ENCODE measurements at regions not wholly inside any gene's neighbourhood (a gene's known extent, or its start where the extent isn't known, plus 50 kb on each side); places are given as distances from the start of the nearest gene placed in this dataset.

- no peaks in the 10 kb centered on the region for H3K9me3 Mint-ChIP-seq
Measured at GRCh38 chr5:88967633-88968585, 84.9 kb upstream of the MEF2C start.

GRCh38 chr5:88964831-88965230 is 81.8 kb upstream of the MEF2C start:
- Mint-ChIP-seq H3K4me1 (ENCODE audit: low read depth) (no peaks in the 10 kb centered on the region), H3K27me3 (ENCODE audit: low read depth) (peaks cover 11% of the 10 kb centered on the region), H3K27ac (no peak overlapping the region), H3K36me3 (ENCODE audit: low read depth) (no peaks in the 10 kb centered on the region), H3K4me3 (ENCODE audit: low read depth) (no peak overlapping the region), H3K9me3 (no peaks in the 10 kb centered on the region)
- DNase-seq (ENCODE audit: low spot score), result no peak
- intact Hi-C loops (cut with micrococcal nuclease), result no loop called here

More at GRCh38 chr5:88967633-88968585, 84.9 kb upstream of the MEF2C start:
- Mint-ChIP-seq H3K4me1 (ENCODE audit: low read depth) (no peaks in the 10 kb centered on the region), H3K36me3 (ENCODE audit: low read depth) (no peaks in the 10 kb centered on the region), H3K27ac (no peak overlapping the region), H3K27me3 (ENCODE audit: low read depth) (peaks cover 5% of the 10 kb centered on the region), H3K4me3 (ENCODE audit: low read depth) (no peak overlapping the region)
- DNase-seq (ENCODE audit: low spot score), result no peak
- intact Hi-C loops (cut with micrococcal nuclease), result no loop called here

- H3K36me3 Mint-ChIP-seq (ENCODE audit: low read depth), result no peaks in the 10 kb centered on the region
- no peak overlapping the region for H3K27ac Mint-ChIP-seq
- H3K9me3 Mint-ChIP-seq, result no peaks in the 10 kb centered on the region
- H3K4me1 Mint-ChIP-seq (ENCODE audit: low read depth), result no peaks in the 10 kb centered on the region
- H3K4me3 Mint-ChIP-seq (ENCODE audit: low read depth), result no peak overlapping the region
- H3K27me3 Mint-ChIP-seq (ENCODE audit: low read depth), result peaks cover 12% of the 10 kb centered on the region
- DNase-seq (ENCODE audit: low spot score), result no peak
- intact Hi-C loops (cut with micrococcal nuclease), result no loop called here
Measured at GRCh38 chr5:88957013-88957412, 74.0 kb upstream of the MEF2C start.

GRCh38 chr5:88956416-88956815 is 73.4 kb upstream of the MEF2C start:
- Mint-ChIP-seq H3K27me3 (ENCODE audit: low read depth) (peaks cover 12% of the 10 kb centered on the region), H3K4me3 (ENCODE audit: low read depth) (no peak overlapping the region), H3K9me3 (no peaks in the 10 kb centered on the region), H3K27ac (no peak overlapping the region), H3K4me1 (ENCODE audit: low read depth) (no peaks in the 10 kb centered on the region), H3K36me3 (ENCODE audit: low read depth) (no peaks in the 10 kb centered on the region)
- intact Hi-C loops (cut with micrococcal nuclease), result no loop called here
- DNase-seq (ENCODE audit: low spot score), result no peak

- no peaks in the 10 kb centered on the region for H3K36me3 Mint-ChIP-seq (ENCODE audit: low read depth)
- no peak for DNase-seq (ENCODE audit: low spot score)
- H3K9me3 Mint-ChIP-seq, result no peaks in the 10 kb centered on the region
- intact Hi-C loops (cut with micrococcal nuclease), result no loop called here
- no peak overlapping the region for H3K4me3 Mint-ChIP-seq (ENCODE audit: low read depth)
- no peak overlapping the region for H3K27ac Mint-ChIP-seq
- no peaks in the 10 kb centered on the region for H3K4me1 Mint-ChIP-seq (ENCODE audit: low read depth)
- H3K27me3 Mint-ChIP-seq (ENCODE audit: low read depth), result peaks cover 11% of the 10 kb centered on the region
Measured at GRCh38 chr5:88955403-88955802, 72.4 kb upstream of the MEF2C start.

GRCh38 chr5:88954511-88954910 is 71.5 kb upstream of the MEF2C start:
- Mint-ChIP-seq H3K27ac (no peak overlapping the region), H3K36me3 (ENCODE audit: low read depth) (no peaks in the 10 kb centered on the region), H3K4me1 (ENCODE audit: low read depth) (no peaks in the 10 kb centered on the region), H3K27me3 (ENCODE audit: low read depth) (peaks cover 9% of the 10 kb centered on the region), H3K4me3 (ENCODE audit: low read depth) (no peak overlapping the region), H3K9me3 (no peaks in the 10 kb centered on the region)
- intact Hi-C loops (cut with micrococcal nuclease), result no loop called here
- no peak for DNase-seq (ENCODE audit: low spot score)

- Mint-ChIP-seq H3K36me3 (ENCODE audit: low read depth) (no peaks in the 10 kb centered on the region), H3K9me3 (no peaks in the 10 kb centered on the region), H3K27me3 (ENCODE audit: low read depth) (peaks cover 13% of the 10 kb centered on the region), H3K4me3 (ENCODE audit: low read depth) (no peak overlapping the region), H3K4me1 (ENCODE audit: low read depth) (no peaks in the 10 kb centered on the region), H3K27ac (no peak overlapping the region)
- intact Hi-C loops (cut with micrococcal nuclease), result no loop called here
- no peak for DNase-seq (ENCODE audit: low spot score)
Measured at GRCh38 chr5:88952996-88953643, 70.1 kb upstream of the MEF2C start.

GRCh38 chr5:88952344-88952743 is 69.4 kb upstream of the MEF2C start:
- no peak for DNase-seq (ENCODE audit: low spot score)
- Mint-ChIP-seq H3K36me3 (ENCODE audit: low read depth) (no peaks in the 10 kb centered on the region), H3K27ac (no peak overlapping the region), H3K4me1 (ENCODE audit: low read depth) (no peaks in the 10 kb centered on the region), H3K9me3 (no peaks in the 10 kb centered on the region), H3K27me3 (ENCODE audit: low read depth) (peaks cover 18% of the 10 kb centered on the region), H3K4me3 (ENCODE audit: low read depth) (no peak overlapping the region)
- intact Hi-C loops (cut with micrococcal nuclease), result no loop called here

GRCh38 chr5:88951457-88951856 is 68.5 kb upstream of the MEF2C start:
- no peaks in the 10 kb centered on the region for H3K9me3 Mint-ChIP-seq
- no peaks in the 10 kb centered on the region for H3K4me1 Mint-ChIP-seq (ENCODE audit: low read depth)
- no peaks in the 10 kb centered on the region for H3K36me3 Mint-ChIP-seq (ENCODE audit: low read depth)
- no peak for DNase-seq (ENCODE audit: low spot score)
- H3K27ac Mint-ChIP-seq, result no peak overlapping the region
- peaks cover 20% of the 10 kb centered on the region for H3K27me3 Mint-ChIP-seq (ENCODE audit: low read depth)
- intact Hi-C loops (cut with micrococcal nuclease), result no loop called here
- H3K4me3 Mint-ChIP-seq (ENCODE audit: low read depth), result no peak overlapping the region

- Mint-ChIP-seq H3K27ac (no peak overlapping the region), H3K9me3 (no peaks in the 10 kb centered on the region), H3K4me1 (ENCODE audit: low read depth) (no peaks in the 10 kb centered on the region), H3K4me3 (ENCODE audit: low read depth) (no peak overlapping the region), H3K27me3 (ENCODE audit: low read depth) (peaks cover 16% of the 10 kb centered on the region), H3K36me3 (ENCODE audit: low read depth) (no peaks in the 10 kb centered on the region)
- intact Hi-C loops (cut with micrococcal nuclease), result no loop called here
- DNase-seq (ENCODE audit: low spot score), result no peak
Measured at GRCh38 chr5:88948746-88949600, 66.0 kb upstream of the MEF2C start.

- Mint-ChIP-seq H3K27me3 (ENCODE audit: low read depth) (peaks cover 12% of the 10 kb centered on the region), H3K4me3 (ENCODE audit: low read depth) (no peak overlapping the region), H3K36me3 (ENCODE audit: low read depth) (no peaks in the 10 kb centered on the region), H3K27ac (no peak overlapping the region), H3K9me3 (no peaks in the 10 kb centered on the region), H3K4me1 (ENCODE audit: low read depth) (no peaks in the 10 kb centered on the region)
- intact Hi-C loops (cut with micrococcal nuclease), result no loop called here
- DNase-seq (ENCODE audit: low spot score), result no peak
Measured at GRCh38 chr5:88944751-88945531, 62.0 kb upstream of the MEF2C start.

GRCh38 chr5:88941581-88941980 is 58.6 kb upstream of the MEF2C start:
- Mint-ChIP-seq H3K9me3 (no peaks in the 10 kb centered on the region), H3K4me3 (ENCODE audit: low read depth) (no peak overlapping the region), H3K27ac (no peak overlapping the region), H3K27me3 (ENCODE audit: low read depth) (no peaks in the 10 kb centered on the region), H3K4me1 (ENCODE audit: low read depth) (no peaks in the 10 kb centered on the region), H3K36me3 (ENCODE audit: low read depth) (no peaks in the 10 kb centered on the region)
- intact Hi-C loops (cut with micrococcal nuclease), result no loop called here
- no peak for DNase-seq (ENCODE audit: low spot score)

Data from activated T-helper 2 cell treated with anti-CD3 and anti-CD28 coated beads, Interferon-gamma antibody, Interleukin-2, Interleukin-4, amounts not matched to agents 10 μg/mL and 5 μg/mL and 100 μg/mL, durations not matched to agents 14 hours and 24 hours and 36 hours (primary cell).